GM23338 (cell line): ENCODE measurements at regions not wholly inside any gene's neighbourhood (a gene's known extent, or its start where the extent isn't known, plus 50 kb on each side); places are given as distances from the start of the nearest gene placed in this dataset.
A peak's percentile ranks its signal among the peaks of the same experiment; 100 is the strongest.
"Not testable (repeated sequence)": the region's sequence is repeated elsewhere in the genome, so short reads cannot be mapped to it uniquely, and the experiment has no call there.

Source experiments
- ATAC-seq: fragments of 200-7000 bp; cut with Tn5 transposase; 3 replicates; pipeline ENCODE4 v1.9.1; 2020
- DNase-seq: peaks from one replicate; pipeline ENCODE4 v3.0.0-alpha.2; 2015; ENCODE audit warnings: low spot score
- H2AFZ ChIP-seq: fragments of 200-600 bp; sonication (generic); 2 replicates; pipeline ENCODE4 v1.8.0; 2016; ENCODE audit warnings: antibody characterized with exemption, mild to moderate bottlenecking, moderate library complexity
- H3F3A ChIP-seq: fragments of 200-600 bp; sonication (generic); replicated peaks from 2 replicates; pipeline ENCODE4 v1.8.0; 2017; ENCODE audit warnings: antibody characterized with exemption, mixed run types, low read depth
- H3K27ac ChIP-seq: fragments of 200-600 bp; sonication (generic); 2 replicates; pipeline ENCODE4 v1.6.1; 2016; ENCODE audit warnings: low read depth
- H3K27me3 ChIP-seq: fragments of 200-600 bp; sonication (generic); 2 replicates; pipeline ENCODE4 v1.8.0; 2016; ENCODE audit warnings: mild to moderate bottlenecking, mixed run types, moderate library complexity; ENCODE audit not compliant: insufficient read depth
- H3K36me3 ChIP-seq: fragments of 200-600 bp; sonication (generic); 2 replicates; pipeline ENCODE4 v1.8.0; 2016; ENCODE audit warnings: mild to moderate bottlenecking; ENCODE audit not compliant: insufficient read depth
- H3K4me1 ChIP-seq: fragments of 200-600 bp; sonication (generic); 2 replicates; pipeline ENCODE4 v1.8.0; 2016; ENCODE audit warnings: mild to moderate bottlenecking, moderate library complexity; ENCODE audit not compliant: insufficient read depth
- H3K4me2 ChIP-seq: fragments of 200-600 bp; sonication (generic); 2 replicates; pipeline ENCODE4 v1.7.1; 2017; ENCODE audit warnings: mixed run types
- H3K4me3 ChIP-seq: fragments of 200-600 bp; sonication (generic); 2 replicates; pipeline ENCODE4 v1.6.1; 2016; ENCODE audit warnings: mixed run types
- H3K79me2 ChIP-seq: fragments of 200-600 bp; sonication (generic); replicated peaks from 2 replicates; pipeline ENCODE4 v1.8.0; 2017; ENCODE audit warnings: mild to moderate bottlenecking; ENCODE audit not compliant: insufficient read depth
- H3K9me2 ChIP-seq: fragments of 200-600 bp; sonication (generic); 2 replicates; pipeline ENCODE4 v1.8.0; 2017; ENCODE audit not compliant: insufficient read depth
- H4K20me1 ChIP-seq: fragments of 200-600 bp; sonication (generic); replicated peaks from 2 replicates; pipeline ENCODE4 v1.8.0; 2017; ENCODE audit warnings: mild to moderate bottlenecking; ENCODE audit not compliant: insufficient read depth
- H3K27ac Mint-ChIP-seq: 2 replicates; pipeline ENCODE4 v1.8.0; 2020; ENCODE audit warnings: inconsistent platforms, mild to moderate bottlenecking, moderate library complexity, mixed read lengths
- H3K27me3 Mint-ChIP-seq: 3 replicates; pipeline ENCODE4 v1.8.0; 2022; ENCODE audit warnings: low read depth, mild to moderate bottlenecking, moderate library complexity, mixed read lengths, inconsistent platforms; ENCODE audit not compliant: insufficient read depth, poor library complexity
- H3K36me3 Mint-ChIP-seq: 3 replicates; pipeline ENCODE4 v1.8.0; 2021; ENCODE audit warnings: low read depth, mild to moderate bottlenecking, inconsistent platforms, moderate library complexity, mixed read lengths
- H3K4me1 Mint-ChIP-seq: 3 replicates; pipeline ENCODE4 v1.8.0; 2020; ENCODE audit warnings: mild to moderate bottlenecking, inconsistent platforms, mixed read lengths
- H3K4me3 Mint-ChIP-seq: 3 replicates; pipeline ENCODE4 v1.8.0; 2021; ENCODE audit warnings: moderate library complexity, mild to moderate bottlenecking, inconsistent platforms, mixed read lengths
- H3K9me3 Mint-ChIP-seq: 3 replicates; pipeline ENCODE4 v1.8.0; 2020; ENCODE audit warnings: moderate library complexity, mild to moderate bottlenecking, inconsistent platforms, mixed read lengths
- CTCF ChIP-seq, 2 experiments: fragments of 200-600 bp in 1 of 2; sonication (generic) in 1 of 2; conservative IDR thresholded peaks; 2 replicates each; pipeline versions ENCODE4 v1.5.1 to v1.6.1; 2016 to 2017; ENCODE audit warnings: antibody characterized with exemption in 2 of 2, low read depth in 2 of 2, mild to moderate bottlenecking in 2 of 2, moderate library complexity in 1 of 2
- ETS1 ChIP-seq: IDR thresholded peaks from 2 replicates; pipeline ENCODE4 v1.6.1; 2016; ENCODE audit warnings: antibody characterized with exemption
- EZH2 ChIP-seq: fragments of 200-600 bp; sonication (generic); IDR thresholded peaks from one replicate; pipeline ENCODE4 v1.8.0; 2017; ENCODE audit warnings: antibody characterized with exemption, mild to moderate bottlenecking, low read depth; ENCODE audit not compliant: unreplicated experiment
- EZH2phosphoT487 ChIP-seq: fragments of 200-600 bp; sonication (generic); IDR thresholded peaks from one replicate; pipeline ENCODE4 v1.8.1; 2018; ENCODE audit warnings: antibody characterized with exemption; ENCODE audit not compliant: unreplicated experiment
- JUNB ChIP-seq: IDR thresholded peaks from one replicate; pipeline ENCODE4 v1.6.1; 2016; ENCODE audit warnings: antibody characterized with exemption; ENCODE audit not compliant: unreplicated experiment
- REST ChIP-seq: IDR thresholded peaks from one replicate; pipeline ENCODE4 v1.6.1; 2018; ENCODE audit warnings: antibody characterized with exemption; ENCODE audit not compliant: unreplicated experiment
- STAT1 ChIP-seq: IDR thresholded peaks from one replicate; pipeline ENCODE4 v1.6.1; 2016; ENCODE audit warnings: antibody characterized with exemption; ENCODE audit not compliant: unreplicated experiment
- ZNF114 ChIP-seq: fragments of 250-450 bp; sonication (Bioruptor Pico); IDR thresholded peaks from 2 replicates; pipeline ENCODE4 v1.5.0; 2020; ENCODE audit warnings: mild to moderate bottlenecking, moderate library complexity

GRCh38 chr1:102659876-102660483 lies 448.3 kb downstream of the COL11A1 start:
- not testable (repeated sequence) for H3K9me2 ChIP-seq, H3K4me1 ChIP-seq, H3K27ac ChIP-seq, H3F3A ChIP-seq, H3K4me3 ChIP-seq, H2AFZ ChIP-seq, ATAC-seq, H3K27me3 Mint-ChIP-seq, H3K4me1 Mint-ChIP-seq, H3K79me2 ChIP-seq, H3K36me3 Mint-ChIP-seq, H3K9me3 Mint-ChIP-seq, H4K20me1 ChIP-seq, H3K27me3 ChIP-seq, H3K4me3 Mint-ChIP-seq, H3K27ac Mint-ChIP-seq, H3K4me2 ChIP-seq, H3K36me3 ChIP-seq, DNase-seq
- peak in 1 of 2 experiments; percentile 25; a peak in 2 of 4 replicates for TF ChIP-seq CTCF (conservative IDR thresholded peaks at IDR 0.05; ENCODE audit: low read depth in 2 of 2)

GRCh38 chr1:102655034-102655433 lies 453.3 kb downstream of the COL11A1 start:
- H3K27me3 Mint-ChIP-seq: no peaks in the 10 kb centered on the region
- no peak overlapping the region for H3K4me3 Mint-ChIP-seq
- H3K9me3 Mint-ChIP-seq: no peaks in the 10 kb centered on the region; the same call in 1 of the 3 replicates
- H3K4me3 ChIP-seq: no peak overlapping the region
- H3K36me3 Mint-ChIP-seq: 0 out of 3 replicates have a peak, but pooled peaks cover 3% of the 10 kb centered on the region
- H3K79me2 ChIP-seq: no peaks in the 10 kb centered on the region
- H3K4me1 Mint-ChIP-seq: no peaks in the 10 kb centered on the region; the same call in 2 of the 3 replicates
- H4K20me1 ChIP-seq: no peaks in the 10 kb centered on the region
- 0 out of 2 replicates have a peak, but pooled peaks cover 13% of the 10 kb centered on the region for H3K9me2 ChIP-seq
- no peak overlapping the region for H3K4me2 ChIP-seq
- peaks cover 4% of the 10 kb centered on the region; the same call in 1 of the 2 replicates for H3K4me1 ChIP-seq
- DNase-seq: no peak
- no peaks in the 10 kb centered on the region for H3K27me3 ChIP-seq
- no peak overlapping the region for H3K27ac Mint-ChIP-seq
- no peak overlapping the region for H3K27ac ChIP-seq
- ATAC-seq: no peak
- no peaks in the 10 kb centered on the region for H3K36me3 ChIP-seq
- no peak overlapping the region for H2AFZ ChIP-seq
- no peaks in the 10 kb centered on the region for H3F3A ChIP-seq
- TF ChIP-seq CTCF (conservative IDR thresholded peaks at IDR 0.05; ENCODE audit: low read depth in 2 of 2) (no peak), STAT1 (no peak), ETS1 (no peak), JUNB (no peak), REST (no peak), ZNF114 (CRISPR knock-in tag) (no peak), EZH2phosphoT487 (no peak), EZH2 (no peak)
